HG02642 (cell line): ENCODE measurements at regions not wholly inside any gene's neighbourhood (a gene's known extent, or its start where the extent isn't known, plus 50 kb on each side); places are given as distances from the start of the nearest gene placed in this dataset.
"Not testable (repeated sequence)": the region's sequence is repeated elsewhere in the genome, so short reads cannot be mapped to it uniquely, and the experiment has no call there.

Experiments
- ATAC-seq: cut with Tn5 transposase; IDR thresholded peaks from one replicate; pipeline ENCODE4 v1.9.1; 2021; ENCODE audit warnings: mild to moderate bottlenecking; ENCODE audit not compliant: unreplicated experiment, poor library complexity

- no peak for ATAC-seq
Observed at GRCh38 chr3:72276806-72277205, 491.9 kb upstream of the PROK2 start.

- ATAC-seq: no peak
Observed at GRCh38 chr3:72275331-72275751, 490.4 kb upstream of the PROK2 start.

- no peak for ATAC-seq
Observed at GRCh38 chr3:72274493-72275330, 489.8 kb upstream of the PROK2 start.

- no peak for ATAC-seq
Observed at GRCh38 chr3:72273615-72274014, 488.7 kb upstream of the PROK2 start.

- ATAC-seq: no peak
Observed at GRCh38 chr3:72272356-72272755, 487.4 kb upstream of the PROK2 start.

GRCh38 chr3:72271923-72272322 lies 487.0 kb upstream of the PROK2 start:
- no peak for ATAC-seq

- ATAC-seq: no peak
Observed at GRCh38 chr3:72271216-72271615, 486.3 kb upstream of the PROK2 start.

- no peak for ATAC-seq
Observed at GRCh38 chr3:72270730-72271129, 485.8 kb upstream of the PROK2 start.

GRCh38 chr3:72270072-72270681 lies 485.2 kb upstream of the PROK2 start:
- ATAC-seq: no peak

GRCh38 chr3:72269475-72269874 lies 484.5 kb upstream of the PROK2 start:
- ATAC-seq: no peak

- not testable (repeated sequence) for ATAC-seq
Observed at GRCh38 chr3:72266921-72267524, 482.1 kb upstream of the PROK2 start.

GRCh38 chr3:72266016-72266370 lies 481.0 kb upstream of the PROK2 start:
- peak; percentile 43 for ATAC-seq

- peak; percentile 61 for ATAC-seq
Observed at GRCh38 chr3:72265256-72266015, 480.5 kb upstream of the PROK2 start.

- ATAC-seq: no peak
Observed at GRCh38 chr3:72263223-72263990, 478.5 kb upstream of the PROK2 start.

- ATAC-seq: no peak
Observed at GRCh38 chr3:72262736-72263135, 477.8 kb upstream of the PROK2 start.

GRCh38 chr3:72261566-72262564 lies 476.9 kb upstream of the PROK2 start:
- no peak for ATAC-seq

GRCh38 chr3:72260588-72260910 lies 475.6 kb upstream of the PROK2 start:
- no peak for ATAC-seq

GRCh38 chr3:72259755-72260587 lies 475.0 kb upstream of the PROK2 start:
- no peak for ATAC-seq
